HG02798 (cell line): ENCODE measurements at regions not wholly inside any gene's neighbourhood (a gene's known extent, or its start where the extent isn't known, plus 50 kb on each side); places are given as distances from the start of the nearest gene placed in this dataset.
"Not testable (repeated sequence)": the region's sequence is repeated elsewhere in the genome, so short reads cannot be mapped to it uniquely, and the experiment has no call there.

Source experiments
- ATAC-seq: cut with Tn5 transposase; IDR thresholded peaks from one replicate; pipeline ENCODE4 v1.9.1; 2021; ENCODE audit warnings: mild to moderate bottlenecking; ENCODE audit not compliant: unreplicated experiment, poor library complexity

- ATAC-seq: no peak
Measured at GRCh38 chr17:51387582-51387981, 127.2 kb downstream of the UTP18 start.

- ATAC-seq: no peak
Measured at GRCh38 chr17:51387986-51388385, 127.6 kb downstream of the UTP18 start.

DNA sequence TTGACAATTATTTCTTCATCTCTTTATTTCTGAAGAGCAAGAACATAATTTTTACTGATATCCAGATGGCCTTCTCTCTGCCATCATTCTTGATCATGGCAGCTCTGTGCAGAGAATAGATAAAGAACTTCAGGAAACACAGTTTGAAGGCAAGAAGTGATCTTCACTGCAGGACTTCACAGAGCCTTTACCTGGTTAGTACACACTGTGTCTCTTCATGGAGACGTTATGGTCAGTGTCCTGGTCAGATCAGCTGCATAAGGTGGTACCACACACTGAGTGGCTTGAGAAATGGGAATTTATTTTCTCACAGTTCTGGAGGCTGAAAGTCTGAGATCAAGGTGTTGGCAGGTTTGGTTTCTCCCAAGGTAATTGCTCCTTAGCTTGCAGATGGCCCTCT lies 129.5 kb downstream of the UTP18 start:
- no peak for ATAC-seq

DNA sequence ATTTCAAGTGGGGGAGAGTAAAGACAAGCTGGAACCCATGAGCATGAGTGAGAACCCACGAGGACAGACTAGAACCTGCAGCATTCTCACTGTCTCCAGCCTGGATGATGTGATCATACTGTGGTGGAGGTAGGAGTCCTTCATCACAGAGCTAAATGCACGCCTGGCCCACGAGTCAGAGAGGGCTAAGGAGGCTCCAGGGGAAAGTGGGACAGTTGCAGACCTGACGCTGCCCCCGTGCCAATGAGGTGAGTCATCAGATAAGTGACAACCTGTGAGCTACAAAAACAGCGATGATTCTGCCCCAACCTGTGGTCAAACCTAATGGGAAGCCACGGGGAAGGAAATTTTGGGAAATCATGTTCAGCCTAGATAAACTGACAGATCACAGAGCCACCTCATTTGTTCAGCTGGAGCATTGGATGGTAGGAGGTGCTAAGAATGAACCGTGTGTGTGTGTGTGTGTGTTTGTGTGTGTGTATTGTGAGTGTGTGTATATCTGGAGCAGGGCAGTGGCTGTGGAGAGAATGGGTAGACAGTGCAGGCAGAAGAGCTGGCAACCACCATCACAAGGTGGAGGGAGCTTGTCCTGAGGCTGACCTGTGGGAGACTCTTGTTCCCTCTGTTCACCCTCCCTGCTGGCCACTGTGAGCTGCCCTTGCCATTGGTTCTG lies 131.8 kb downstream of the UTP18 start:
- no peak for ATAC-seq

GRCh38 chr17:51395621-51396020 lies 135.3 kb downstream of the UTP18 start:
- no peak for ATAC-seq

DNA sequence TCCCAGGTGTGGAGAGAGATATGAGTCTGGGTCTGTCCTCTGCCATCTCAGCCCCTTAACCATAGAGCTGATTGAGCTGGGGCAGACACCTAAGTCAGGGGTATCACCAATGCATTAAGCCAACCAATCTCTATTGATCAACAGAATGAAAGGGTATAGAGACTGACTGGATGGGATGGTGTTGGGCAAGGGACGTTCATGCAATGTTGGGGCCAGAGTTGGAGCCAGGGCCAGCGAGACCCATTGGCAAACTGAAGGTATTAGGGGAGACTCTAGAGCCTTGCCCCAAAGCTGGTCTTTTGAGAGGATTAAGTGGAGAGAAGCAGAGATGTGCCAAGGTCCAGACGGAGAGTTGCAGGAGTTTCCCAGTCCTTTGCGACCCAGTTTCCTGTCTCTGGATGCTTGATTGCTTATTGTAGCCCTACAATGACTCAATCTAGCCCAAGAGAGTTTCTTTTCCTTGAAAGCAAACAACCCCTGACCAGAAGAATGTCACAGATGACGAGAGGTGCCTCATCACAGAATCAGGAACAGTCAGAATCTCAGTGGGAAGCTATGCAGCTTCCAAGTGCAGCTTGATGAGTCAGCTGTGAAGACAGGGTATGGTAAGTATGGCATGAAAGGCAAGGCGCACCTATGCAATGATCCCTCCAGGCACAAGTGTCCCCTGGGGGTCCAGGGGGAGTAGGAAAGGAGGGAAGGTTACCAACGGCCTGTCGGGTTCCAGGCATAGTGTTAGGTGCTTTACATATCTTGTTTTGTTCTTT lies 137.2 kb downstream of the UTP18 start:
- no peak for ATAC-seq

GRCh38 chr17:51398128-51398525 lies 137.8 kb downstream of the UTP18 start:
- ATAC-seq: no peak

- ATAC-seq: no peak
Measured at GRCh38 chr17:51398687-51399086, 138.3 kb downstream of the UTP18 start.

DNA sequence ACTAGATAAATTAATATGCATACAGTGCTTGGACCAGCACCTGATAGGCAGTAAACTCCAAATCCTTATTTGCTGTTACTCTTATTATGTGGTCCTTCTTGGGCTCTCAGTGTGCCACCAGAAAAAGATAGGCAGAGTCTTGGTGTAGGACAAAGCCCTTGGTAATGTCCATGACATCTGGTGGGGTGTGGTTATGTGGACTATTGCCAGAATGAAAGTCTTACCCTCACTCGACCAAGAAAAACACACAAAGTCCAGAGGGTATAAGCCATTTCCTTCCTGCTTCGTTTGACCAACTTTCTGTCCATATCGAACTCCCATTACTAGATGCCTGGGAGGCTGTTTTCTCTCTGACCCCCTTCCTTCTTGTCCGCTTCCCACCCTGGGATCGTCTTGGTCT lies 140.9 kb downstream of the UTP18 start:
- no peak for ATAC-seq

DNA sequence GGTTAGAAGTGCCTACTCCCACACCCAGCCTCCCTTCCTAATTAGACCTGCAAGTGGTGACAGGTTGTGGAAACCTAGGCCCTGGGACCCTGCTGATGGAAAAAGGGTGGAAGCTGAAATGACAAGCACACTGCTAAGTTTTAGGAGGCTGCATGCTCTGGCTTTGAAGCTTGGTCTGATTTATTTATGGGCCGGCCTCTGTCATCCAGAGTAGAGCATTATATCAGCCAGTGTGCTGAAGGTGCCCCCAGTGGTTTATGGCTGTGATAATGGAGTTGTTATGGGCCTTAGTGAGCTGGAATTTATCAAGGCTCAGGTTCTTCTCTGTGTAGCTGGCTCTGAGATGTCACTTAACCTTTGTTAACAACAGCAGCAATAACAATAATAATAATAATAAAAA lies 142.6 kb downstream of the UTP18 start:
- no peak for ATAC-seq

DNA sequence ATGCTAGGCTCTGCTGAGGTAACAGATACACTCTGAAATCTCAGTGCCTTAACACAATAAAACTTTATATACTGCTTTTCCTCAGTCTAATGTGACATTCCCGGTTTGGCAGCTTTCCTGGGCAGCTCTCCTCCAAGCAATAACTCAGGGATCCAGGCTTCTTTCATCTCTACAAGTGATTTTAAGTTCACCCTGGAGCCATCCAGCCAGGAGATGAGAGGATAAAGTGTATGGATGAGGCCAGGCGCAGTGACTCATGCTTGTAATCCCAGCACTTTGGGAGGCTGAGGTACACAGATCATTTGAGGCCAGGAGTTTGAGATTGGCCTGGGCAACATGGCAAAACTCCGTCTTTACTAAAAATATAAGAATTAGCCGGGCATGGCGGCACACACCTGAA lies 147.2 kb downstream of the UTP18 start:
- no peak for ATAC-seq

GRCh38 chr17:51419476-51419875 lies 159.1 kb downstream of the UTP18 start:
- ATAC-seq: no peak

DNA sequence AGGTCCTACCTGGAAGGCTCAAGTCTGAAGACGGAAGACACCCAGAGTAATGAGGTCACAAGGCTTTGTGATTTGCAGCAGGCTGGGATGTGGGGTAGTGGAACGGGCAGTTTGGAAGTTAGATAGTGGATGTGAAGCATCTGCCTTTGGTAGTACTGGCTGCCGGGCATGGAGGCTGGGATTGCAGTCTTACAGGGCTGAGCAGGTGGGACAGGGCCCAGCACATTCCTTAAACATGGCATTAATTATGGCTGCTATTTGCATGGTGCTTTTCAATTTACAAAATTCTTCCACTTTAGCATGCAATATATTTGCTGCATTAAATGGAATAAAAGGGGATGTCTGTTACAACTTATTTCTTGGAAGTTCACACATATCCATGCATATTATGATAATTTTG lies 161.2 kb downstream of the UTP18 start:
- no peak for ATAC-seq

GRCh38 chr17:51422634-51423033 lies 162.3 kb downstream of the UTP18 start:
- no peak for ATAC-seq

- no peak for ATAC-seq
Measured at GRCh38 chr17:51423421-51424160, 163.2 kb downstream of the UTP18 start.

DNA sequence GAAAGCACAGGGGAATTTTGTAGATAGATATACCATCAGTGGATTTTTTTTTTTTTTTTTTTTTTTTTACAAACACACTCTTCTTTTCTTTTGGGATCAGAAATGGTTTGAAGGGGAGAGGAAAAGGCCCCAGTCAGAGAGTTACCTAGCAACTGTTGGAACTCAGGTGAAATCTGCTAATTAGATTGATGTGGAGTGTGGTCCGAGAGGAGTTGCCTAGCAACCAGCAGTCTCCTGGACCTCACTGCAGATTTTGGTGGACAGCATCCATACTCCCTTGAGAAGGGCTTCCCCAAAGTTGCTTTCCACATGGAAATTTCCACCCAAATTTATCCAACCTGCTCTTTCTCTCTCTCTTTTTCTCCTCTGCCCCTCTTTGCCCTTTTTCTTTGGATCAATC lies 165.4 kb downstream of the UTP18 start:
- ATAC-seq: no peak

- ATAC-seq: no peak
Measured at GRCh38 chr17:51427323-51427811, 167.0 kb downstream of the UTP18 start.

DNA sequence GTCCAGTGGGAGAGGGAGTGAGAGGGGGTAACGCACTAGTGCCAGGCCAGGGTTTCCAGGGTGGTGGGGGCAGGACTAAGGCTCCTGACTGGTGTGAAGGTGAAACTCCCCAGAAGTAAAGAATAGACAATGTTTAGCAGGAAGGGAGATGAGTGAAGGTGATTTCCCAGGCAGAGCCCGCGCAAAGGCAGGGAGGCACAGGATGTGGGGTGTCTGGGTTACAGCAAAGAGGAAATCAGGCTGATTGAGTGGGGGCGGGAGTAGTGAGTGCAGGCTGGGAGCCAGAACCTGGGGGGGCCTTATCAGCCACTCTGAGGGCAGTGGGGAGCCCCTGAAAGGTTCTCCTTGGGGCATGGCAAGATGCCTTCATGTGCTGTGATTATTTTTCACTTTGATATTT lies 167.5 kb downstream of the UTP18 start:
- no peak for ATAC-seq

DNA sequence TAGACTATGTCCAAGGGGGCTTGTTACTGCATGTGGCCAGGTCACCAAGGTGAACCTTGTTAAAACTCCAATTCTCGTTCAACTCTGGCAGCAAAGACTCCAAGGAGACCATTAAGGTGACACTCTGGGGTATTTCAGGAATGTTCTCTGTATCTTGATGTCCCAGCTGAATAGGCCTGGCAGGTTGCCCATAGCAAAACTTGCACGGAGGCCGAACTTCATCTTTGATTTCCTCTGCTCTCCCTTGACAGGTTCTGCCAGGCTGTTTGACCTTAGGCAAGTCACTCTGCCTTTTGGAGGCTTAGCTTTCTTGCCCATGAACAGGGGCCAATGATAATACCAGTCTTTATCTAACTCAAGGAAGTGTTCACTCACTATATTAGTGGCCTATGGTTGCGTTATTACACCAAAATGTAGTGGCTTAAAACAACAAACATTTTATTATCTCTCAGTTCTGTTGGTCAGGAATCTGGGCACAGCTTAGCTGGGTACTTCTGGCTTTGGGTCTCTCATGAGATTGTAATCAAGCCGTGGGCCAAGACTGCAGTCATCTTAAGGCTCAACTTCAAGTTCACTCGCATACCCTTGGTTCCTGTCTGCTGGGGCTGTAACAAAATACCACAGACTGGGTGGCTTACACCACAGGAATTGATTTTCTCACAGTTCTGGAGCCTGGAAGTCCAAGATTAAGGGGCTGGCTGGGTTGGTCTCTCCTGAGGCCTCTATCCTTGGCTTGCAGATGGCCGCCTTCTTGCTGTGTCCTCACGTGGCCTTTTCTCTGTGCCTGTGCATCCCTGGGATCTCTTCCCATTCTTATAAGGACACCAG lies 168.5 kb downstream of the UTP18 start:
- ATAC-seq: no peak

- not testable (repeated sequence) for ATAC-seq
Measured at GRCh38 chr17:51429938-51430337, 169.6 kb downstream of the UTP18 start.
